SK-N-SH (cell line): ENCODE measurements at regions not wholly inside any gene's neighbourhood (a gene's known extent, or its start where the extent isn't known, plus 50 kb on each side); places are given as distances from the start of the nearest gene placed in this dataset.

Experiments
- CTCF ChIA-PET: fragments of 300-600, 350-600 bp; formaldehyde crosslinking; extraction: SDS; loops from one replicate; lab custom pipeline; 2021; lab: Yijun Ruan, JAX
- POLR2A ChIA-PET: fragments of 350-600 bp; sonication (Branson Sonifier 250); formaldehyde crosslinking; extraction: SDS; loops from one replicate; lab custom pipeline; 2020; ENCODE audit warnings: antibody characterized with exemption, inconsistent platforms; lab: Yijun Ruan, JAX
- DNase-seq: peaks from one replicate; pipeline ENCODE4 v3.0.0; 2012
- H2AFZ ChIP-seq: fragments of 200-600 bp; sonication (generic); 2 replicates; pipeline ENCODE4 v1.8.1; 2016; ENCODE audit warnings: antibody characterized with exemption, mild to moderate bottlenecking, low read depth
- H3F3A ChIP-seq: fragments of 200-600 bp; sonication (generic); replicated peaks from 2 replicates; pipeline ENCODE3; 2016; ENCODE audit warnings: antibody characterized with exemption, mild to moderate bottlenecking; ENCODE audit not compliant: insufficient read depth
- H3K27ac ChIP-seq, 2 experiments: fragments of 200-500 bp in 1 of 2; fragments of 200-600 bp in 1 of 2; sonication (Bioruptor generic) in 1 of 2; sonication (generic), shearing (Covaris generic) in 1 of 2; 2 replicates each; pipeline versions ENCODE4 v1.5.1 to v1.6.1; 2014 to 2016; ENCODE audit warnings: low read depth in 2 of 2, inconsistent platforms in 1 of 2, low read length in 1 of 2, mild to moderate bottlenecking in 1 of 2, mixed read lengths in 1 of 2
- H3K27me3 ChIP-seq: fragments of 200-600 bp; sonication (generic), shearing (Covaris generic); 2 replicates; pipeline ENCODE4 v1.6.1; 2016; ENCODE audit warnings: mixed run types; ENCODE audit not compliant: insufficient read depth
- H3K36me3 ChIP-seq, 2 experiments: fragments of 200-500 bp in 1 of 2; fragments of 200-600 bp in 1 of 2; sonication (Bioruptor generic) in 1 of 2; sonication (generic) in 1 of 2; replicated peaks in 1 of 2; 2 replicates each; pipeline versions ENCODE3 to v1.5.1; 2014 to 2016; ENCODE audit warnings: low read length in 1 of 2, mild to moderate bottlenecking in 1 of 2; ENCODE audit not compliant: insufficient read depth in 2 of 2, control insufficient read depth in 1 of 2
- H3K4me1 ChIP-seq, 2 experiments: fragments of 200-500 bp in 1 of 2; fragments of 200-600 bp in 1 of 2; sonication (Bioruptor generic) in 1 of 2; sonication (generic), shearing (Covaris generic) in 1 of 2; 2 replicates each; pipeline versions ENCODE4 v1.5.1 to v1.6.1; 2014 to 2016; ENCODE audit warnings: low read depth in 1 of 2, low read length in 1 of 2, mixed run types in 1 of 2; ENCODE audit not compliant: insufficient read depth in 2 of 2, control insufficient read depth in 1 of 2
- H3K4me2 ChIP-seq: fragments of 200-600 bp; sonication (generic), shearing (Covaris generic); 2 replicates; pipeline ENCODE4 v1.6.1; 2017; ENCODE audit warnings: mixed run types
- H3K4me3 ChIP-seq, 2 experiments: fragments of 200-500 bp in 1 of 2; fragments of 200-600 bp in 1 of 2; sonication (Bioruptor generic) in 1 of 2; sonication (generic), shearing (Covaris generic) in 1 of 2; 2 replicates each; pipeline versions ENCODE4 v1.5.1 to v1.8.1; 2014 to 2016; ENCODE audit warnings: low read depth in 2 of 2, inconsistent platforms in 1 of 2, low read length in 1 of 2, mild to moderate bottlenecking in 1 of 2, mixed read lengths in 1 of 2, moderate library complexity in 1 of 2
- H3K79me2 ChIP-seq: fragments of 200-600 bp; sonication (generic); 2 replicates; pipeline ENCODE4 v1.8.1; 2017; ENCODE audit warnings: mild to moderate bottlenecking; ENCODE audit not compliant: insufficient read depth
- H3K9ac ChIP-seq: fragments of 200-600 bp; sonication (generic); 2 replicates; pipeline ENCODE4 v1.6.1; 2017; ENCODE audit warnings: mixed run types
- H3K9me2 ChIP-seq: fragments of 200-600 bp; sonication (generic); 2 replicates; pipeline ENCODE4 v1.6.1; 2017; ENCODE audit warnings: mixed run types
- H3K9me3 ChIP-seq: fragments of 200-600 bp; sonication (generic); 2 replicates; pipeline ENCODE4 v1.6.1; 2017; ENCODE audit warnings: mixed run types, mild to moderate bottlenecking, moderate library complexity
- H4K20me1 ChIP-seq: fragments of 200-600 bp; sonication (generic); 2 replicates; pipeline ENCODE4 v1.6.1; 2017; ENCODE audit warnings: mild to moderate bottlenecking, mixed run types; ENCODE audit not compliant: insufficient read depth
- CHD2 ChIP-seq: fragments of 150-350 bp; IDR thresholded peaks from 2 replicates; pipeline ENCODE4 v1.6.1; 2018; ENCODE audit warnings: low read length; ENCODE audit not compliant: partially characterized antibody
- ELF1 ChIP-seq: IDR thresholded peaks from 2 replicates; pipeline ENCODE4 v1.4.0; 2012
- EP300 ChIP-seq, 2 experiments: IDR thresholded peaks; 2 replicates each; pipeline versions ENCODE4 v1.4.0 to v1.6.1; 2012; ENCODE audit warnings: borderline replicate concordance in 1 of 2, low read depth in 1 of 2, low read length in 1 of 2
- EZH2phosphoT487 ChIP-seq: fragments of 200-600 bp; sonication (generic); IDR thresholded peaks from 2 replicates; pipeline ENCODE4 v1.6.1; 2017; ENCODE audit warnings: low read depth, mixed run types, mild to moderate bottlenecking, antibody characterized with exemption, moderate library complexity, borderline replicate concordance
- FOSL2 ChIP-seq: IDR thresholded peaks from 2 replicates; pipeline ENCODE4 v1.4.0; 2012; ENCODE audit warnings: low read depth, mild to moderate bottlenecking, moderate library complexity, borderline replicate concordance
- FOXJ3 ChIP-seq: sonication (generic); formaldehyde crosslinking; IDR thresholded peaks from 2 replicates; pipeline ENCODE4 v1.5.1; 2020; ENCODE audit warnings: mild to moderate bottlenecking, missing genetic modification reagents
- FOXM1 ChIP-seq: IDR thresholded peaks from 2 replicates; pipeline ENCODE4 v1.4.0; 2012; ENCODE audit warnings: low read depth, mild to moderate bottlenecking
- GATA2 ChIP-seq: sonication (generic); formaldehyde crosslinking; IDR thresholded peaks from 2 replicates; pipeline ENCODE4 v1.5.0; 2020; ENCODE audit warnings: mild to moderate bottlenecking, missing genetic modification reagents
- MXI1 ChIP-seq: IDR thresholded peaks from 2 replicates; pipeline ENCODE4 v1.6.1; 2012; ENCODE audit warnings: mild to moderate bottlenecking, low read depth, low read length, improper control_type of control experiment
- NRF1 ChIP-seq: IDR thresholded peaks from 2 replicates; pipeline ENCODE4 v1.6.1; 2012; ENCODE audit warnings: low read depth, mild to moderate bottlenecking, low read length
- POLR2AphosphoS5 ChIP-seq: IDR thresholded peaks from 2 replicates; pipeline ENCODE4 v1.6.1; 2012; ENCODE audit warnings: low read depth, low read length
- RAD21 ChIP-seq: IDR thresholded peaks from 2 replicates; pipeline ENCODE4 v1.6.1; 2012; ENCODE audit warnings: mild to moderate bottlenecking, low read length
- RFX5 ChIP-seq: IDR thresholded peaks from 2 replicates; pipeline ENCODE4 v1.6.1; 2012; ENCODE audit warnings: mild to moderate bottlenecking, improper control_type of control experiment, low read length
- RXRA ChIP-seq: IDR thresholded peaks from 2 replicates; pipeline ENCODE4 v1.4.0; 2012; ENCODE audit warnings: low read depth, mild to moderate bottlenecking, borderline replicate concordance
- SIN3A ChIP-seq: IDR thresholded peaks from 2 replicates; pipeline ENCODE4 v1.6.1; 2012; ENCODE audit warnings: low read depth, mild to moderate bottlenecking, low read length, moderate library complexity, borderline replicate concordance
- SMC3 ChIP-seq: IDR thresholded peaks from 2 replicates; pipeline ENCODE4 v1.6.1; 2012; ENCODE audit warnings: low read depth, low read length, improper control_type of control experiment
- TCF12 ChIP-seq: IDR thresholded peaks from 2 replicates; pipeline ENCODE4 v1.4.0; 2012
- TEAD4 ChIP-seq: IDR thresholded peaks from 2 replicates; pipeline ENCODE4 v1.4.0; 2012; ENCODE audit warnings: mild to moderate bottlenecking, borderline replicate concordance; ENCODE audit not compliant: insufficient read depth
- YY1 ChIP-seq: IDR thresholded peaks from 2 replicates; pipeline ENCODE4 v1.4.0; 2012; ENCODE audit warnings: low read depth, mild to moderate bottlenecking
- WGBS: methylation state at CpG from one replicate; pipeline ENCODE4 v1.1.6; 2017; ENCODE audit warnings: low lambda C conversion rate; 5-methylcytosine and 5-hydroxymethylcytosine counted together
- TF ChIP-seq, protein P1 (sequence below): IDR thresholded peaks from 2 replicates; pipeline ENCODE4 v1.4.0; 2012; ENCODE audit warnings: low read depth, borderline replicate concordance
- TF ChIP-seq, protein P2 (sequence below): IDR thresholded peaks from 2 replicates; pipeline ENCODE4 v1.6.1; 2012; ENCODE audit warnings: mild to moderate bottlenecking, low read depth, low read length, moderate library complexity
- TF ChIP-seq, protein P3 (sequence below): IDR thresholded peaks from 2 replicates; pipeline ENCODE4; 2012

DNA sequence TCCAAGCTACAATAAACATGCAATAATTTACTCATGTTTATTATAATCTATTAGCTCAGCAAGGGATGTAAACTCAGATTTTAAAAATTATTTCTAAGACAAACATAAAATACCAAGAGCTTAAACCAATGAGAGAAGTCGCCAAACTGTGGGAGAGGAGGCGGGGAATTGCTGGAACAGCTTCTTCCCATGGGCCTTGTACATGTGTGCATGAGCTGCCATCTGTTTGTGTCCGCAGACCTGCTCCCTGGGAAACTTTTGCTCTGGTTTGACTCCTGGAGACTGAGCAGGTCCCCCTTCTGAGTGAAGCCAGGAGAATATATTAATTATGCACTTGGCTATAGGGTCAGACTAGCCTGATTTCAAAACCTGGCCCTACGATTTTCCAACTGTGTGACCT lies 655.9 kb upstream of the SOX11 start:
- TF ChIP-seq, protein P1, sequence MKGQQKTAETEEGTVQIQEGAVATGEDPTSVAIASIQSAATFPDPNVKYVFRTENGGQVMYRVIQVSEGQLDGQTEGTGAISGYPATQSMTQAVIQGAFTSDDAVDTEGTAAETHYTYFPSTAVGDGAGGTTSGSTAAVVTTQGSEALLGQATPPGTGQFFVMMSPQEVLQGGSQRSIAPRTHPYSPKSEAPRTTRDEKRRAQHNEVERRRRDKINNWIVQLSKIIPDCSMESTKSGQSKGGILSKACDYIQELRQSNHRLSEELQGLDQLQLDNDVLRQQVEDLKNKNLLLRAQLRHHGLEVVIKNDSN, result no peak
- TF ChIP-seq ELF1, result no peak
- no peak for TF ChIP-seq CHD2
- TF ChIP-seq RXRA, result no peak
- no peak for TF ChIP-seq FOXJ3 (CRISPR knock-in tag)
- H3F3A ChIP-seq, result no peaks in the 10 kb centered on the region
- H3K9ac ChIP-seq, result no peak overlapping the region
- no peak overlapping the region for H3K4me2 ChIP-seq
- no peaks in the 10 kb centered on the region; a peak in 1 of 4 replicates for H3K4me1 ChIP-seq
- peaks cover 19% of the 10 kb centered on the region for H3K9me3 ChIP-seq
- H3K4me3 ChIP-seq, result no peak overlapping the region
- H3K79me2 ChIP-seq, result no peaks in the 10 kb centered on the region
- H2AFZ ChIP-seq, result no peak overlapping the region
- H3K36me3 ChIP-seq, result no peaks in the 10 kb centered on the region
- WGBS, result 13% methylated on average over 4 of the region's 4 CpGs
- H4K20me1 ChIP-seq, result no peaks in the 10 kb centered on the region
- no peak for DNase-seq
- ChIA-PET CTCF (no interaction called here), POLR2A (no interaction called here)
- H3K27ac ChIP-seq, result no peak overlapping the region
- H3K9me2 ChIP-seq, result no peaks in the 10 kb centered on the region
- no peaks in the 10 kb centered on the region for H3K27me3 ChIP-seq

DNA sequence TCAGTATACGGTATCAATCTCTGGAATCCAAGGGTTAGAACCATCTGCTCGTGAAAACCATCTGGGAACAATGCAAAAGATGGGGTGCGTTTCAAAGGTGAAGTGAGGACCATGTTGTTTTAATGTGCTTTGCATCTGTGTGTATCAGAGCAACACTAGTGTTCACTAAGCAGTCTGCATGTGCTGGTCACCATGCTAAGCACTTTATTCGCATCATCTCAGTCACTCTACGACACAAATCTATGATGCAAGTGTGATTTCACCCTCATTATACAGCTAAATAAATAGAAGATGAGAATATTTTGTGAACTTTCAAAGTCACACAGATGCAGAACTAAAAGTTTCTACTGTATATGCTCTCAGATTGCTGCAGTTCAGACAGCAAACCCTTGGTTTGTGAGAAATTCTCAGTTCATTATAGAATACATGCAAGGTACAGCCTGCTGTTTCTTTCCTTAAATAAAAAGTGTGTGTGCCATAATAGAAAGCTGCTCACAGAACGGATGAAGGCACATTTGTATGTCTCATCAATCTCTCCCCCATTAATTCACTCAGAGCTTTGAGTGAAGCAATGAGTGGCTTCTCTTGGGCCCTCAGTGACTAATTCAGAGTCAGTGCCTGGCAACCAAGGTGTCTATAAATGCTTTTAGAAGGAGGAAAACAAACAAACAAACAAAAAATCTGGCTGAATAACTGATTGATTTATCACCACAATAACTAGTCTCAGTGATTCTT lies 652.8 kb upstream of the SOX11 start:
- CTCF ChIA-PET, result no interaction called here
- no peaks in the 10 kb centered on the region for H3K9me2 ChIP-seq
- H3K4me3 ChIP-seq, result no peak overlapping the region
- TF ChIP-seq YY1 (no peak), TCF12 (no peak), RFX5 (no peak), EZH2phosphoT487 (no peak), EP300 (IDR thresholded peaks at IDR 0.05; ENCODE audit: borderline replicate concordance in 1 of 2, low read depth in 1 of 2, low read length in 1 of 2) (no peak), SMC3 (no peak), RAD21 (no peak), SIN3A (no peak), GATA2 (no peak), FOXM1 (no peak), TEAD4 (no peak), POLR2AphosphoS5 (no peak), ELF1 (no peak), RXRA (no peak), NRF1 (no peak), FOSL2 (no peak), MXI1 (no peak)
- TF ChIP-seq, protein P2, sequence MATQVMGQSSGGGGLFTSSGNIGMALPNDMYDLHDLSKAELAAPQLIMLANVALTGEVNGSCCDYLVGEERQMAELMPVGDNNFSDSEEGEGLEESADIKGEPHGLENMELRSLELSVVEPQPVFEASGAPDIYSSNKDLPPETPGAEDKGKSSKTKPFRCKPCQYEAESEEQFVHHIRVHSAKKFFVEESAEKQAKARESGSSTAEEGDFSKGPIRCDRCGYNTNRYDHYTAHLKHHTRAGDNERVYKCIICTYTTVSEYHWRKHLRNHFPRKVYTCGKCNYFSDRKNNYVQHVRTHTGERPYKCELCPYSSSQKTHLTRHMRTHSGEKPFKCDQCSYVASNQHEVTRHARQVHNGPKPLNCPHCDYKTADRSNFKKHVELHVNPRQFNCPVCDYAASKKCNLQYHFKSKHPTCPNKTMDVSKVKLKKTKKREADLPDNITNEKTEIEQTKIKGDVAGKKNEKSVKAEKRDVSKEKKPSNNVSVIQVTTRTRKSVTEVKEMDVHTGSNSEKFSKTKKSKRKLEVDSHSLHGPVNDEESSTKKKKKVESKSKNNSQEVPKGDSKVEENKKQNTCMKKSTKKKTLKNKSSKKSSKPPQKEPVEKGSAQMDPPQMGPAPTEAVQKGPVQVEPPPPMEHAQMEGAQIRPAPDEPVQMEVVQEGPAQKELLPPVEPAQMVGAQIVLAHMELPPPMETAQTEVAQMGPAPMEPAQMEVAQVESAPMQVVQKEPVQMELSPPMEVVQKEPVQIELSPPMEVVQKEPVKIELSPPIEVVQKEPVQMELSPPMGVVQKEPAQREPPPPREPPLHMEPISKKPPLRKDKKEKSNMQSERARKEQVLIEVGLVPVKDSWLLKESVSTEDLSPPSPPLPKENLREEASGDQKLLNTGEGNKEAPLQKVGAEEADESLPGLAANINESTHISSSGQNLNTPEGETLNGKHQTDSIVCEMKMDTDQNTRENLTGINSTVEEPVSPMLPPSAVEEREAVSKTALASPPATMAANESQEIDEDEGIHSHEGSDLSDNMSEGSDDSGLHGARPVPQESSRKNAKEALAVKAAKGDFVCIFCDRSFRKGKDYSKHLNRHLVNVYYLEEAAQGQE, result no peak
- TF ChIP-seq, protein P3, sequence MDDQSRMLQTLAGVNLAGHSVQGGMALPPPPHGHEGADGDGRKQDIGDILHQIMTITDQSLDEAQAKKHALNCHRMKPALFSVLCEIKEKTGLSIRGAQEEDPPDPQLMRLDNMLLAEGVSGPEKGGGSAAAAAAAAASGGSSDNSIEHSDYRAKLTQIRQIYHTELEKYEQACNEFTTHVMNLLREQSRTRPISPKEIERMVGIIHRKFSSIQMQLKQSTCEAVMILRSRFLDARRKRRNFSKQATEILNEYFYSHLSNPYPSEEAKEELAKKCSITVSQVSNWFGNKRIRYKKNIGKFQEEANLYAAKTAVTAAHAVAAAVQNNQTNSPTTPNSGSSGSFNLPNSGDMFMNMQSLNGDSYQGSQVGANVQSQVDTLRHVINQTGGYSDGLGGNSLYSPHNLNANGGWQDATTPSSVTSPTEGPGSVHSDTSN, result no peak
- no peak for DNase-seq
- H3K4me1 ChIP-seq, result no peaks in the 10 kb centered on the region; a peak in 1 of 4 replicates
- WGBS, result 32% methylated on average over 6 of the region's 6 CpGs
- no peak overlapping the region for H3K27ac ChIP-seq
- H3F3A ChIP-seq, result no peaks in the 10 kb centered on the region
- H3K9ac ChIP-seq, result no peak overlapping the region
- H3K27me3 ChIP-seq, result no peaks in the 10 kb centered on the region
- POLR2A ChIA-PET, result no interaction called here
- H3K79me2 ChIP-seq, result no peaks in the 10 kb centered on the region
- peaks cover 12% of the 10 kb centered on the region; the same call in 1 of the 2 replicates for H3K9me3 ChIP-seq
- H3K36me3 ChIP-seq, result no peaks in the 10 kb centered on the region
- no peak overlapping the region for H3K4me2 ChIP-seq
- H2AFZ ChIP-seq, result no peak overlapping the region
- H4K20me1 ChIP-seq, result no peaks in the 10 kb centered on the region
